ENCODE measurements at regions not wholly inside any gene's neighbourhood (a gene's known extent, or its start where the extent isn't known, plus 50 kb on each side); places are given as distances from the start of the nearest gene placed in this dataset.

DNA sequence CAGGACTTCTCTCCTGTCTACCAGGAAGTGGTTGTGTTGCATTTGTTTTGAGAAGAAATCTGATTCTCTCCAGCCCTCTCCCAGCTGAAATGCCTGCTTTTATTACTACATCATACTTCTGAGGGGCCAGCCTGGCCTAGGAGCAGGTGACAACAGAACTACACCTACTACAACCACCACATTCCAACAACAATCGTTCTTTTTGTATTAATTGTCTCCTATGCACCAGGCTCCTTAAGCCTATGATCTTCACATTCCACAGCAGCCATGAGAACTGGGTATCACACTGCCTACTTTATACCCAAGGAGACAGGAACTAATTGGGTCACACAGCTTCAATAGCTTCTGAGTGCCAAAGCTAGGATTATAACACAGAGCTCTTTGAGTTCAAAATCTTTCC lies 167.7 kb downstream of the TDRD15 start:
- H3K9ac ChIP-seq (ENCODE audit: low read depth, low read length): no peak overlapping the region
- H3K56ac ChIP-seq (ENCODE audit: extremely low read depth, insufficient read depth, low read length): no peak overlapping the region
- WGBS, 2 experiments (ENCODE audit: extremely low coverage in 2 of 2, insufficient read length in 1 of 2): 50% methylated on average over 1 of the region's 1 CpG; no CpG with 5 or more reads in 1 of the 2 experiments
- H3K4me2 ChIP-seq (ENCODE audit: low read depth, low read length): no peak overlapping the region
- in situ Hi-C loops (cut with MboI; ENCODE audit: low sequenced_read_pairs): no loop called here
- TF ChIP-seq, protein P1, sequence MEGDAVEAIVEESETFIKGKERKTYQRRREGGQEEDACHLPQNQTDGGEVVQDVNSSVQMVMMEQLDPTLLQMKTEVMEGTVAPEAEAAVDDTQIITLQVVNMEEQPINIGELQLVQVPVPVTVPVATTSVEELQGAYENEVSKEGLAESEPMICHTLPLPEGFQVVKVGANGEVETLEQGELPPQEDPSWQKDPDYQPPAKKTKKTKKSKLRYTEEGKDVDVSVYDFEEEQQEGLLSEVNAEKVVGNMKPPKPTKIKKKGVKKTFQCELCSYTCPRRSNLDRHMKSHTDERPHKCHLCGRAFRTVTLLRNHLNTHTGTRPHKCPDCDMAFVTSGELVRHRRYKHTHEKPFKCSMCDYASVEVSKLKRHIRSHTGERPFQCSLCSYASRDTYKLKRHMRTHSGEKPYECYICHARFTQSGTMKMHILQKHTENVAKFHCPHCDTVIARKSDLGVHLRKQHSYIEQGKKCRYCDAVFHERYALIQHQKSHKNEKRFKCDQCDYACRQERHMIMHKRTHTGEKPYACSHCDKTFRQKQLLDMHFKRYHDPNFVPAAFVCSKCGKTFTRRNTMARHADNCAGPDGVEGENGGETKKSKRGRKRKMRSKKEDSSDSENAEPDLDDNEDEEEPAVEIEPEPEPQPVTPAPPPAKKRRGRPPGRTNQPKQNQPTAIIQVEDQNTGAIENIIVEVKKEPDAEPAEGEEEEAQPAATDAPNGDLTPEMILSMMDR (conservative IDR thresholded peaks at IDR 0.05; ENCODE audit: low read depth, low read length): no peak
- TF ChIP-seq, protein P2, sequence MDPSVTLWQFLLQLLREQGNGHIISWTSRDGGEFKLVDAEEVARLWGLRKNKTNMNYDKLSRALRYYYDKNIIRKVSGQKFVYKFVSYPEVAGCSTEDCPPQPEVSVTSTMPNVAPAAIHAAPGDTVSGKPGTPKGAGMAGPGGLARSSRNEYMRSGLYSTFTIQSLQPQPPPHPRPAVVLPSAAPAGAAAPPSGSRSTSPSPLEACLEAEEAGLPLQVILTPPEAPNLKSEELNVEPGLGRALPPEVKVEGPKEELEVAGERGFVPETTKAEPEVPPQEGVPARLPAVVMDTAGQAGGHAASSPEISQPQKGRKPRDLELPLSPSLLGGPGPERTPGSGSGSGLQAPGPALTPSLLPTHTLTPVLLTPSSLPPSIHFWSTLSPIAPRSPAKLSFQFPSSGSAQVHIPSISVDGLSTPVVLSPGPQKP (IDR thresholded peaks at IDR 0.05; ENCODE audit: borderline replicate concordance, low read depth, low read length): no peak
- TF ChIP-seq FOS (IDR thresholded peaks at IDR 0.05; ENCODE audit: low read depth, low read length): no peak
- no peak for TF ChIP-seq RFX5 (IDR thresholded peaks at IDR 0.05; ENCODE audit: low read depth, low read length)
- TF ChIP-seq CEBPB (IDR thresholded peaks at IDR 0.05; ENCODE audit: low read depth, low read length): no peak
- no peak for TF ChIP-seq RAD21 (IDR thresholded peaks at IDR 0.05; ENCODE audit: low read length)
- no peak for TF ChIP-seq MXI1 (IDR thresholded peaks at IDR 0.05; ENCODE audit: borderline replicate concordance, low read depth, low read length)
- no peak for TF ChIP-seq BHLHE40 (IDR thresholded peaks at IDR 0.05; ENCODE audit: low read depth, low read length)
- no peak for TF ChIP-seq NFE2L2 (IDR thresholded peaks at IDR 0.05; ENCODE audit: low read depth, low read length)
- TF ChIP-seq RCOR1 (IDR thresholded peaks at IDR 0.05; ENCODE audit: insufficient replicate concordance, low read length): no peak
- no peak for TF ChIP-seq SMC3 (IDR thresholded peaks at IDR 0.05; ENCODE audit: low read depth, low read length)
- no peak for TF ChIP-seq POLR2A (IDR thresholded peaks at IDR 0.05; ENCODE audit: low read depth, low read length)
- TF ChIP-seq, protein P3, sequence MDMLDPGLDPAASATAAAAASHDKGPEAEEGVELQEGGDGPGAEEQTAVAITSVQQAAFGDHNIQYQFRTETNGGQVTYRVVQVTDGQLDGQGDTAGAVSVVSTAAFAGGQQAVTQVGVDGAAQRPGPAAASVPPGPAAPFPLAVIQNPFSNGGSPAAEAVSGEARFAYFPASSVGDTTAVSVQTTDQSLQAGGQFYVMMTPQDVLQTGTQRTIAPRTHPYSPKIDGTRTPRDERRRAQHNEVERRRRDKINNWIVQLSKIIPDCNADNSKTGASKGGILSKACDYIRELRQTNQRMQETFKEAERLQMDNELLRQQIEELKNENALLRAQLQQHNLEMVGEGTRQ (IDR thresholded peaks at IDR 0.05; ENCODE audit: low read depth, low read length): no peak
- no peak for TF ChIP-seq CHD1 (IDR thresholded peaks at IDR 0.05; ENCODE audit: low read depth, low read length)
- ChIA-PET CTCF (no interaction called here), POLR2A (ENCODE audit: unreplicated experiment) (no interaction called here)
- dilution Hi-C loops (cut with HindIII; ENCODE audit: low sequenced_read_pairs, unreplicated experiment): no loop called here
- no peaks in the 10 kb centered on the region; the same call in 1 of the 2 replicates for H3K9me3 ChIP-seq (ENCODE audit: control insufficient read depth, insufficient read depth, low read length)
- H3K4ac ChIP-seq (ENCODE audit: low read depth, low read length): no peak overlapping the region
- no peak overlapping the region for H2BK120ac ChIP-seq (ENCODE audit: low read depth, low read length)
- no peaks in the 10 kb centered on the region for H3K27me3 ChIP-seq (ENCODE audit: control insufficient read depth, insufficient read depth, low read length)
- no peaks in the 10 kb centered on the region for H3K4me1 ChIP-seq (ENCODE audit: control insufficient read depth, insufficient read depth, low read length)
- no peaks in the 10 kb centered on the region for H3K9me1 ChIP-seq (ENCODE audit: insufficient read depth, low read length)
- no peak overlapping the region for H2BK15ac ChIP-seq (ENCODE audit: low read depth, low read length)
- no peak overlapping the region for H2BK20ac ChIP-seq (ENCODE audit: low read depth, low read length)
- ATAC-seq (ENCODE audit: low read depth) (no peak), DNase-seq (peak; percentile 7)
- no peak overlapping the region for H4K5ac ChIP-seq (ENCODE audit: low read depth, low read length)
- no peak overlapping the region for H3K27ac ChIP-seq (ENCODE audit: insufficient read depth, low read length)
- no peaks in the 10 kb centered on the region for H3K36me3 ChIP-seq (ENCODE audit: control insufficient read depth, insufficient read depth, low read length)
- H4K8ac ChIP-seq (ENCODE audit: low read depth in 2 of 2, low read length in 2 of 2): no peak overlapping the region
- H4K20me1 ChIP-seq (ENCODE audit: insufficient read depth, low read length): no peaks in the 10 kb centered on the region
- H2AK5ac ChIP-seq (ENCODE audit: low read depth, low read length): no peak overlapping the region
- no peak overlapping the region for H3K23ac ChIP-seq (ENCODE audit: low read depth, low read length)
- no peak overlapping the region for H2AK9ac ChIP-seq (replicated peaks; ENCODE audit: low read depth, low read length, poor library complexity)
- H2AFZ ChIP-seq (replicated peaks; ENCODE audit: low read length, poor library complexity): no peak overlapping the region
- H3K18ac ChIP-seq (ENCODE audit: low read depth, low read length): no peak overlapping the region
- no peak overlapping the region for H3K4me3 ChIP-seq (ENCODE audit: insufficient read depth, low read depth, low read length)
- no peak overlapping the region for H2BK5ac ChIP-seq (ENCODE audit: low read depth, low read length, poor library complexity, severe bottlenecking)
- H3K79me1 ChIP-seq (ENCODE audit: low read depth in 1 of 2, low read length in 2 of 2): no peaks in the 10 kb centered on the region
- intact Hi-C loops (cut with micrococcal nuclease): no loop called here
- no peak overlapping the region for H3K14ac ChIP-seq (replicated peaks; ENCODE audit: low read depth, low read length)
- no peak overlapping the region for H4K91ac ChIP-seq (ENCODE audit: insufficient read depth, low read depth, low read length)
- BruUV-seq (replicated peaks): no TSS peak

All from IMR-90 (cell line).